ENCODE measurements at regions not wholly inside any gene's neighbourhood (a gene's known extent, or its start where the extent isn't known, plus 50 kb on each side); places are given as distances from the start of the nearest gene placed in this dataset.

DNA sequence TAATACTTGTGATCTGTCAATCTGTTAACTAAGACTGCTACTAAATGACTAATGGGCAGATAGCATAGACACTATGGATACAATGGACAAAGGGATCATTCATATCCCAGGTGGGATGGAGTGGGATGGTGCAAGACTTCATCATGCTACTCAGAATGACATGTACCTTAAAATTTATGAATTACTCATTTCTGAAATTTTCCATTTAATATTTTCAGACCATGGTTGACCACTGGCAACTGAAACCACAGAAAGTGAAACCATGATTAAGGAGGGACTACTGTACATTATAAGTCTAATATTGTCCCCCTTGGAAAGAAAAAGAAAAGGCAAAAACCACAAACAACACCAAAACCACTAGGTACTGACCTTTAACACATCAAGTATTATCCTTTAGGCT, 247.0 kb upstream of the SYT4 start:
- Histone ChIP-seq H3K4me3 (ENCODE audit: control insufficient read depth in 2 of 3, extremely low read depth in 1 of 3, insufficient read depth in 2 of 3, low read depth in 1 of 3, low read length in 3 of 3) (no peak overlapping the region), H3K9ac (ENCODE audit: control insufficient read depth, extremely low read depth, insufficient read depth, low read length) (no peak overlapping the region), H3K9me3 (ENCODE audit: control insufficient read depth, low read depth, low read length) (no peaks in the 10 kb centered on the region), H3K79me2 (ENCODE audit: control insufficient read depth, insufficient read depth, low read length) (no peaks in the 10 kb centered on the region), H3K4me2 (ENCODE audit: control insufficient read depth, extremely low read depth, insufficient read depth, low read depth, low read length) (no peak overlapping the region), H3K36me3 (ENCODE audit: control insufficient read depth in 2 of 2, extremely low read depth in 1 of 2, insufficient read depth in 2 of 2, low read length in 2 of 2) (no peaks in the 10 kb centered on the region), H4K20me1 (ENCODE audit: control insufficient read depth, extremely low read depth, insufficient read depth, low read length) (no peaks in the 10 kb centered on the region), H3K9me1 (ENCODE audit: control insufficient read depth, extremely low read depth, insufficient read depth, low read length) (no peaks in the 10 kb centered on the region), H3K27ac (ENCODE audit: control insufficient read depth, insufficient read depth, low read length) (no peak overlapping the region), H2AFZ (ENCODE audit: control insufficient read depth, low read length) (no peak overlapping the region), H3K4me1 (ENCODE audit: control insufficient read depth, extremely low read depth, insufficient read depth, low read length) (no peaks in the 10 kb centered on the region), H3K27me3 (ENCODE audit: control insufficient read depth, extremely low read depth, insufficient read depth, low read length) (no peaks in the 10 kb centered on the region)
- DNase-seq (ENCODE audit: low read depth, low spot score) = no peak
- FAIRE-seq = no peak
- no peak for TF ChIP-seq EZH2 (IDR thresholded peaks at IDR 0.05; ENCODE audit: low read length)
- TF ChIP-seq, protein P1, sequence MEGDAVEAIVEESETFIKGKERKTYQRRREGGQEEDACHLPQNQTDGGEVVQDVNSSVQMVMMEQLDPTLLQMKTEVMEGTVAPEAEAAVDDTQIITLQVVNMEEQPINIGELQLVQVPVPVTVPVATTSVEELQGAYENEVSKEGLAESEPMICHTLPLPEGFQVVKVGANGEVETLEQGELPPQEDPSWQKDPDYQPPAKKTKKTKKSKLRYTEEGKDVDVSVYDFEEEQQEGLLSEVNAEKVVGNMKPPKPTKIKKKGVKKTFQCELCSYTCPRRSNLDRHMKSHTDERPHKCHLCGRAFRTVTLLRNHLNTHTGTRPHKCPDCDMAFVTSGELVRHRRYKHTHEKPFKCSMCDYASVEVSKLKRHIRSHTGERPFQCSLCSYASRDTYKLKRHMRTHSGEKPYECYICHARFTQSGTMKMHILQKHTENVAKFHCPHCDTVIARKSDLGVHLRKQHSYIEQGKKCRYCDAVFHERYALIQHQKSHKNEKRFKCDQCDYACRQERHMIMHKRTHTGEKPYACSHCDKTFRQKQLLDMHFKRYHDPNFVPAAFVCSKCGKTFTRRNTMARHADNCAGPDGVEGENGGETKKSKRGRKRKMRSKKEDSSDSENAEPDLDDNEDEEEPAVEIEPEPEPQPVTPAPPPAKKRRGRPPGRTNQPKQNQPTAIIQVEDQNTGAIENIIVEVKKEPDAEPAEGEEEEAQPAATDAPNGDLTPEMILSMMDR (optimal IDR thresholded peaks at IDR 0.05 in 1 of 3, IDR thresholded peaks at IDR 0.05 in 1 of 3, conservative IDR thresholded peaks at IDR 0.05 in 1 of 3; ENCODE audit: extremely low read depth in 1 of 3, insufficient read depth in 2 of 3, low read length in 3 of 3) = no peak
- dilution Hi-C loops (cut with MboI; ENCODE audit: extremely low pct_ligation_motif_present, low sequenced_read_pairs) = no loop called here

DNA sequence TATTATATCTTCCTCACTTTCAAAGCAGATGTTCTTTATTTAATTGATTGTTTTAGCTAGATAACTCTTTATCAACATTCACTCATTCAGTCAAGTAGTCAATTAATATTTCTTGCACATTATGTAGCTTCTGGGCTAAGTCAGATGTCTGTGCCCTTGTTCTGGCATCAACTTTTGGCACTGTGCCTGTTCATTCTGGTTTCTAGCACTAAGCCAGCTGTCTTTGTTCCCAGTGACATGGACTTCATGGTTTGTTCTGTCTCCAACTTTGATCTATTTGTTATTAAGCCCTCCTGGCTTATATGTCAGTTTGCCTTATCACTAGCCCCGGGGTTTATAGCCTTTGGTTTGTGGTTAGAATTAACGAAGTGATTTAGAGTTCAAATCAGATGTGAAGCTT, 247.9 kb upstream of the SYT4 start:
- Histone ChIP-seq H3K9ac (ENCODE audit: control insufficient read depth, extremely low read depth, insufficient read depth, low read length) (no peak overlapping the region), H3K4me2 (ENCODE audit: control insufficient read depth, extremely low read depth, insufficient read depth, low read depth, low read length) (no peak overlapping the region), H3K9me1 (ENCODE audit: control insufficient read depth, extremely low read depth, insufficient read depth, low read length) (no peaks in the 10 kb centered on the region), H3K9me3 (ENCODE audit: control insufficient read depth, low read depth, low read length) (no peaks in the 10 kb centered on the region), H2AFZ (ENCODE audit: control insufficient read depth, low read length) (no peak overlapping the region), H3K27ac (ENCODE audit: control insufficient read depth, insufficient read depth, low read length) (no peak overlapping the region), H3K79me2 (ENCODE audit: control insufficient read depth, insufficient read depth, low read length) (no peaks in the 10 kb centered on the region), H3K4me3 (ENCODE audit: control insufficient read depth in 2 of 3, extremely low read depth in 1 of 3, insufficient read depth in 2 of 3, low read depth in 1 of 3, low read length in 3 of 3) (no peak overlapping the region), H3K4me1 (ENCODE audit: control insufficient read depth, extremely low read depth, insufficient read depth, low read length) (no peaks in the 10 kb centered on the region), H4K20me1 (ENCODE audit: control insufficient read depth, extremely low read depth, insufficient read depth, low read length) (no peaks in the 10 kb centered on the region), H3K36me3 (ENCODE audit: control insufficient read depth in 2 of 2, extremely low read depth in 1 of 2, insufficient read depth in 2 of 2, low read length in 2 of 2) (no peaks in the 10 kb centered on the region), H3K27me3 (ENCODE audit: control insufficient read depth, extremely low read depth, insufficient read depth, low read length) (no peaks in the 10 kb centered on the region)
- dilution Hi-C loops (cut with MboI; ENCODE audit: extremely low pct_ligation_motif_present, low sequenced_read_pairs) = no loop called here
- no peak for FAIRE-seq
- TF ChIP-seq, protein P1 (optimal IDR thresholded peaks at IDR 0.05 in 1 of 3, IDR thresholded peaks at IDR 0.05 in 1 of 3, conservative IDR thresholded peaks at IDR 0.05 in 1 of 3; ENCODE audit: extremely low read depth in 1 of 3, insufficient read depth in 2 of 3, low read length in 3 of 3) = no peak
- TF ChIP-seq EZH2 (IDR thresholded peaks at IDR 0.05; ENCODE audit: low read length) = no peak
- DNase-seq (ENCODE audit: low read depth, low spot score) = no peak

Data from keratinocyte (primary cell).